GM18520 (cell line): ENCODE measurements at regions not wholly inside any gene's neighbourhood (a gene's known extent, or its start where the extent isn't known, plus 50 kb on each side); places are given as distances from the start of the nearest gene placed in this dataset.
A peak's percentile ranks its signal among the peaks of the same experiment; 100 is the strongest.

Source experiments
- ATAC-seq: cut with Tn5 transposase; IDR thresholded peaks from one replicate; pipeline ENCODE4 v1.9.1; 2021; ENCODE audit not compliant: unreplicated experiment

- no peak for ATAC-seq
Measured at GRCh38 chr1:234709473-234710228, 99.7 kb upstream of the IRF2BP2 start.

- ATAC-seq: no peak
Measured at GRCh38 chr1:234708700-234709395, 98.9 kb upstream of the IRF2BP2 start.

GRCh38 chr1:234707641-234708040 is 97.7 kb upstream of the IRF2BP2 start:
- ATAC-seq: no peak

- ATAC-seq: no peak
Measured at GRCh38 chr1:234706931-234707330, 97.0 kb upstream of the IRF2BP2 start.

GRCh38 chr1:234706199-234706598 is 96.2 kb upstream of the IRF2BP2 start:
- no peak for ATAC-seq

- no peak for ATAC-seq
Measured at GRCh38 chr1:234705615-234706014, 95.6 kb upstream of the IRF2BP2 start.

GRCh38 chr1:234704106-234704887 is 94.3 kb upstream of the IRF2BP2 start:
- ATAC-seq: no peak

- ATAC-seq: no peak
Measured at GRCh38 chr1:234702342-234703000, 92.5 kb upstream of the IRF2BP2 start.

- no peak for ATAC-seq
Measured at GRCh38 chr1:234701737-234702341, 91.9 kb upstream of the IRF2BP2 start.

GRCh38 chr1:234699795-234700665 is 90.1 kb upstream of the IRF2BP2 start:
- peak; percentile 88 for ATAC-seq

GRCh38 chr1:234698686-234699085 is 88.7 kb upstream of the IRF2BP2 start:
- no peak for ATAC-seq

GRCh38 chr1:234697741-234698140 is 87.8 kb upstream of the IRF2BP2 start:
- no peak for ATAC-seq

GRCh38 chr1:234697015-234697414 is 87.0 kb upstream of the IRF2BP2 start:
- ATAC-seq: no peak

GRCh38 chr1:234696148-234696576 is 86.2 kb upstream of the IRF2BP2 start:
- peak; percentile 23 for ATAC-seq

- no peak for ATAC-seq
Measured at GRCh38 chr1:234694661-234695060, 84.7 kb upstream of the IRF2BP2 start.

- no peak for ATAC-seq
Measured at GRCh38 chr1:234692966-234693580, 83.1 kb upstream of the IRF2BP2 start.

GRCh38 chr1:234691567-234691966 is 81.6 kb upstream of the IRF2BP2 start:
- no peak for ATAC-seq

- ATAC-seq: no peak
Measured at GRCh38 chr1:234690872-234691271, 80.9 kb upstream of the IRF2BP2 start.

GRCh38 chr1:234689236-234689635 is 79.3 kb upstream of the IRF2BP2 start:
- ATAC-seq: no peak
